PC-3 (cell line): ENCODE measurements at regions not wholly inside any gene's neighbourhood (a gene's known extent, or its start where the extent isn't known, plus 50 kb on each side); places are given as distances from the start of the nearest gene placed in this dataset.
"Not testable (repeated sequence)": the region's sequence is repeated elsewhere in the genome, so short reads cannot be mapped to it uniquely, and the experiment has no call there.

Experiments
- ATAC-seq: fragments of 200-7000 bp; cut with Tn5 transposase; 2 replicates; pipeline ENCODE4 v1.9.1; 2020; ENCODE audit warnings: mild to moderate bottlenecking, moderate library complexity
- BruUV-seq: library from RNA; stranded (reverse); fragments of 400-500 nt; replicated peaks from 2 replicates; lab custom pipeline; 2021; lab: Mats Ljungman, UMichigan
- CTCF ChIA-PET: fragments of 300-600 bp; sonication (Branson Sonifier 250); formaldehyde crosslinking; loops from one replicate; lab custom pipeline; 2022; ENCODE audit warnings: antibody characterized with exemption; lab: Charles Lee
- POLR2A ChIA-PET: fragments of 300-600 bp; sonication (Branson Sonifier 250); formaldehyde crosslinking; loops from one replicate; lab custom pipeline; 2022; ENCODE audit warnings: antibody characterized with exemption; ENCODE audit not compliant: unreplicated experiment; lab: Charles Lee
- DNase-seq: peaks from one replicate; pipeline ENCODE4 v3.0.0-alpha.2; 2015
- H2AFZ ChIP-seq: fragments of 300-600 bp; sonication (generic); 2 replicates; pipeline ENCODE4 v1.6.0; 2016; ENCODE audit warnings: antibody characterized with exemption, low read length
- H3F3A ChIP-seq: fragments of 300-600 bp; sonication (generic); one replicate; pipeline ENCODE4 v1.6.0; 2017; ENCODE audit warnings: antibody characterized with exemption, low read length, control low read depth, mild to moderate bottlenecking; ENCODE audit not compliant: unreplicated experiment
- H3K27ac ChIP-seq: fragments of 300-600 bp; sonication (generic); 2 replicates; pipeline ENCODE4 v1.5.1; 2016; ENCODE audit warnings: mild to moderate bottlenecking, low read length
- H3K27me3 ChIP-seq: fragments of 300-600 bp; sonication (generic); 2 replicates; pipeline ENCODE4 v1.6.1; 2016; ENCODE audit warnings: low read length, mixed read lengths
- H3K36me3 ChIP-seq: fragments of 300-600 bp; sonication (generic); 2 replicates; pipeline ENCODE4 v1.6.1; 2016; ENCODE audit warnings: low read depth, mixed run types, low read length, mixed read lengths
- H3K4me1 ChIP-seq: fragments of 300-600 bp; sonication (generic); 2 replicates; pipeline ENCODE4 v1.5.1; 2016; ENCODE audit warnings: low read length; ENCODE audit not compliant: insufficient read depth
- H3K4me2 ChIP-seq: fragments of 300-600 bp; sonication (generic); 2 replicates; pipeline ENCODE4 v1.6.0; 2016; ENCODE audit warnings: low read length
- H3K4me3 ChIP-seq: fragments of 300-600 bp; sonication (generic); 2 replicates; pipeline ENCODE4 v1.5.1; 2016; ENCODE audit warnings: mild to moderate bottlenecking, low read length, mixed read lengths
- H3K79me2 ChIP-seq: fragments of 300-600 bp; sonication (generic); 2 replicates; pipeline ENCODE4 v1.6.1; 2017; ENCODE audit warnings: low read length, mixed read lengths
- H3K9ac ChIP-seq: fragments of 300-600 bp; sonication (generic); 2 replicates; pipeline ENCODE4 v1.6.0; 2016; ENCODE audit warnings: mild to moderate bottlenecking, low read length
- H3K9me2 ChIP-seq: fragments of 300-600 bp; sonication (generic); replicated peaks from 2 replicates; pipeline ENCODE4 v1.6.1; 2016; ENCODE audit warnings: mixed run types, low read length, mixed read lengths
- H3K9me3 ChIP-seq: fragments of 300-600 bp; sonication (generic); 2 replicates; pipeline ENCODE4 v1.6.1; 2016; ENCODE audit warnings: low read length, mixed read lengths
- H4K20me1 ChIP-seq: fragments of 300-600 bp; sonication (generic); 2 replicates; pipeline ENCODE4 v1.6.1; 2016; ENCODE audit warnings: low read length, mixed read lengths
- CTCF ChIP-seq: fragments of 300-600 bp; sonication (generic); conservative IDR thresholded peaks from 2 replicates; pipeline ENCODE4 v1.5.1; 2017; ENCODE audit warnings: antibody characterized with exemption, low read depth, mild to moderate bottlenecking, low read length
- EZH2 ChIP-seq: fragments of 300-600 bp; sonication (generic); IDR thresholded peaks from one replicate; pipeline ENCODE4 v1.6.1; 2017; ENCODE audit warnings: antibody characterized with exemption, mild to moderate bottlenecking, low read length; ENCODE audit not compliant: unreplicated experiment
- EZH2phosphoT487 ChIP-seq: fragments of 300-600 bp; sonication (generic); IDR thresholded peaks from 2 replicates; pipeline ENCODE4 v1.6.1; 2018; ENCODE audit warnings: mild to moderate bottlenecking, antibody characterized with exemption, low read length, borderline replicate concordance
- intact Hi-C: fragments of 100-400 bp; cut with micrococcal nuclease; formaldehyde crosslinking; loops from 2 replicates; pipeline ENCODE4 v1.9.0; 2023

GRCh38 chr14:66330228-66330627 is 155.9 kb upstream of the CCDC196 start:
- no peaks in the 10 kb centered on the region for H3K36me3 ChIP-seq
- intact Hi-C loops, result no loop called here
- 0 out of 2 replicates have a peak, but pooled peaks cover 3% of the 10 kb centered on the region for H3K9me2 ChIP-seq
- no TSS peak for BruUV-seq
- H3K27me3 ChIP-seq, result peaks cover 24% of the 10 kb centered on the region
- H4K20me1 ChIP-seq, result no peaks in the 10 kb centered on the region
- DNase-seq (no peak), ATAC-seq (no peak)
- H3K9me3 ChIP-seq, result no peaks in the 10 kb centered on the region
- H3K9ac ChIP-seq, result no peak overlapping the region
- H3K4me3 ChIP-seq, result no peak overlapping the region
- TF ChIP-seq EZH2, result no peak
- TF ChIP-seq EZH2phosphoT487, result no peak
- no peak for TF ChIP-seq CTCF
- H3K27ac ChIP-seq, result no peak overlapping the region
- ChIA-PET CTCF (no interaction called here), POLR2A (no interaction called here)
- no peak overlapping the region for H3K4me2 ChIP-seq
- no peak overlapping the region for H2AFZ ChIP-seq
- no peaks in the 10 kb centered on the region for H3K79me2 ChIP-seq
- no peaks in the 10 kb centered on the region for H3F3A ChIP-seq
- H3K4me1 ChIP-seq, result no peaks in the 10 kb centered on the region

DNA sequence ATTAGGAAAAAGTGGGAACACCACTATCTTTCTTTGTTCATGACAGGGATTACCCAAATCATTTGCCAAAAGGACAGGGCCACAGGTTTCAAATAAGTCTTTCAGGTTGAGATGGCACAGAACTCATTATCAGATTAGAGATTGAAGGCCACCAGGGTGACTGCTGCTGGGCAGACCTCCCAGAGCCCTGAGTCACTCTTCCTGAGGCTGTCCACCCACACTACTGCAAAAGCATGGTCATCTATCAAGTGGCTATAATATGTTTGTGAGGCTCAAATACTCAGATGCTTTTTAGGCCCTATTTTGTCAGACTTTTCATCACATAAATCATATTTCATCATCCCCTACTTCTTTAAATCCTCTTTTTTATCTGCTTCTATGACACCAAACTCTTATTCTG is 155.3 kb upstream of the CCDC196 start:
- peak; percentile 23 for DNase-seq

GRCh38 chr14:66333293-66333692 is 152.9 kb upstream of the CCDC196 start:
- H3K79me2 ChIP-seq, H3K4me2 ChIP-seq, H3F3A ChIP-seq, H3K9me3 ChIP-seq, H3K4me3 ChIP-seq, H3K27ac ChIP-seq, POLR2A ChIA-PET, H3K4me1 ChIP-seq, H4K20me1 ChIP-seq, ATAC-seq, DNase-seq, H3K9ac ChIP-seq, CTCF ChIA-PET, H2AFZ ChIP-seq, H3K36me3 ChIP-seq, intact Hi-C loops, H3K9me2 ChIP-seq, BruUV-seq: not testable (repeated sequence)
- H3K27me3 ChIP-seq, result peaks cover 14% of the 10 kb centered on the region

More for the DNA sequence above, 155.3 kb upstream of the CCDC196 start:
- no TSS peak for BruUV-seq
- TF ChIP-seq CTCF (no peak), EZH2 (no peak), EZH2phosphoT487 (no peak)
- no peak overlapping the region for H3K9ac ChIP-seq
- peak; percentile 93 for ATAC-seq
- H3F3A ChIP-seq, result no peaks in the 10 kb centered on the region
- H3K36me3 ChIP-seq, result no peaks in the 10 kb centered on the region
- ChIA-PET POLR2A (no interaction called here), CTCF (no interaction called here)
- no peak overlapping the region for H2AFZ ChIP-seq
- H4K20me1 ChIP-seq, result no peaks in the 10 kb centered on the region
- H3K9me3 ChIP-seq, result no peaks in the 10 kb centered on the region
- no peak overlapping the region for H3K4me2 ChIP-seq
- H3K9me2 ChIP-seq, result 0 out of 2 replicates have a peak, but pooled peaks cover 3% of the 10 kb centered on the region
- no peaks in the 10 kb centered on the region for H3K79me2 ChIP-seq
- no peak overlapping the region for H3K4me3 ChIP-seq
- no peak overlapping the region for H3K27ac ChIP-seq
- peaks cover 18% of the 10 kb centered on the region for H3K27me3 ChIP-seq
- H3K4me1 ChIP-seq, result no peaks in the 10 kb centered on the region
- intact Hi-C loops, result no loop called here
